HEK293 (cell line): ENCODE measurements at regions not wholly inside any gene's neighbourhood (a gene's known extent, or its start where the extent isn't known, plus 50 kb on each side); places are given as distances from the start of the nearest gene placed in this dataset.

Source experiments
- CTCF ChIP-seq: fragments of 450-650 bp; formaldehyde crosslinking; IDR thresholded peaks from 2 replicates; pipeline ENCODE4 v1.5.1; 2016; ENCODE audit warnings: missing biosample characterization, missing genetic modification characterization
- ZNF239 ChIP-seq: fragments of 450-650 bp; formaldehyde crosslinking; IDR thresholded peaks from 2 replicates; pipeline ENCODE4 v1.5.1; 2016; ENCODE audit warnings: missing biosample characterization, missing genetic modification characterization
- ZNF366 ChIP-seq: fragments of 450-650 bp; formaldehyde crosslinking; conservative IDR thresholded peaks from 2 replicates; pipeline ENCODE4 v1.5.1; 2016; ENCODE audit warnings: missing biosample characterization, missing genetic modification characterization
- ZNF777 ChIP-seq: fragments of 450-650 bp; formaldehyde crosslinking; IDR thresholded peaks from 2 replicates; pipeline ENCODE4 v1.5.1; 2017; ENCODE audit warnings: missing biosample characterization, missing genetic modification characterization, borderline replicate concordance

- no peak for TF ChIP-seq CTCF (tag by site-specific recombination)
- no peak for TF ChIP-seq ZNF366 (tag by site-specific recombination)
- TF ChIP-seq ZNF777: no peak
- no peak for TF ChIP-seq ZNF239 (tag by site-specific recombination)
Observed at GRCh38 chr6:128710315-128710714, 172.6 kb upstream of the LAMA2 start.
